HEK293 (cell line): ENCODE measurements at regions not wholly inside any gene's neighbourhood (a gene's known extent, or its start where the extent isn't known, plus 50 kb on each side); places are given as distances from the start of the nearest gene placed in this dataset.

Experiments
- CTCF ChIA-PET: fragments of 350-600 bp; formaldehyde crosslinking; extraction: SDS; loops from one replicate; lab custom pipeline; 2021; ENCODE audit warnings: antibody characterized with exemption; lab: Yijun Ruan, JAX
- POLR2A ChIA-PET: fragments of 300-600 bp; formaldehyde crosslinking; extraction: SDS; loops from one replicate; lab custom pipeline; 2020; ENCODE audit warnings: antibody characterized with exemption, inconsistent platforms; lab: Yijun Ruan, JAX
- H3K27ac ChIP-seq: fragments of 200-500 bp; sonication (Bioruptor generic); 2 replicates; pipeline ENCODE4 v1.5.1; 2014; ENCODE audit warnings: low read depth, low read length, control low read depth, inconsistent platforms; ENCODE audit errors: extremely low read depth
- H3K36me3 ChIP-seq, 2 experiments: fragments of 200-500 bp in 1 of 2; sonication (Bioruptor generic) in 1 of 2; 1 replicate in 1 of 2; 2 replicates in 1 of 2; pipeline ENCODE4 v1.5.1; 2014 to 2017; ENCODE audit warnings: inconsistent platforms in 2 of 2, low read length in 2 of 2; ENCODE audit not compliant: control insufficient read depth in 2 of 2, insufficient read depth in 1 of 2
- H3K4me1 ChIP-seq: fragments of 200-500 bp; sonication (Bioruptor generic); 2 replicates; pipeline ENCODE4 v1.5.1; 2014; ENCODE audit warnings: mild to moderate bottlenecking, low read length, inconsistent platforms; ENCODE audit not compliant: control insufficient read depth, insufficient read depth
- H3K4me3 ChIP-seq: 2 replicates; pipeline ENCODE4 v1.5.1; 2011; ENCODE audit warnings: low read depth, mild to moderate bottlenecking, control low read depth, low read length, moderate library complexity
- H3K9me3 ChIP-seq: fragments of 200-500 bp; sonication (Bioruptor generic); 2 replicates; pipeline ENCODE4 v1.5.1; 2014; ENCODE audit warnings: low read depth, low read length, inconsistent platforms; ENCODE audit not compliant: control insufficient read depth, insufficient read depth
- KLF17 ChIP-seq: fragments of 450-650 bp; formaldehyde crosslinking; IDR thresholded peaks from 2 replicates; pipeline ENCODE4 v1.5.1; 2016; ENCODE audit warnings: missing biosample characterization, missing genetic modification characterization
- REST ChIP-seq: fragments of 450-650 bp; formaldehyde crosslinking; IDR thresholded peaks from 2 replicates; pipeline ENCODE4 v1.5.1; 2016; ENCODE audit warnings: missing biosample characterization, missing genetic modification characterization
- SCRT2 ChIP-seq: fragments of 450-650 bp; formaldehyde crosslinking; IDR thresholded peaks from 2 replicates; pipeline ENCODE4 v1.5.1; 2016; ENCODE audit warnings: missing biosample characterization, missing genetic modification characterization
- TCF7L2 ChIP-seq: IDR thresholded peaks from 2 replicates; pipeline ENCODE4 v1.6.1; 2011; ENCODE audit warnings: low read depth, mild to moderate bottlenecking, inconsistent platforms, low read length, moderate library complexity, borderline replicate concordance
- ZBTB20 ChIP-seq: fragments of 450-650 bp; formaldehyde crosslinking; IDR thresholded peaks from 2 replicates; pipeline ENCODE4 v1.5.1; 2016; ENCODE audit warnings: missing biosample characterization, missing genetic modification characterization
- ZNF157 ChIP-seq: fragments of 450-650 bp; formaldehyde crosslinking; IDR thresholded peaks from 2 replicates; pipeline ENCODE4 v1.5.1; 2016; ENCODE audit warnings: missing biosample characterization, missing genetic modification characterization
- ZNF175 ChIP-seq: fragments of 450-650 bp; formaldehyde crosslinking; IDR thresholded peaks from 2 replicates; pipeline ENCODE4 v1.5.1; 2016; ENCODE audit warnings: missing biosample characterization, missing genetic modification characterization
- ZNF223 ChIP-seq: fragments of 450-650 bp; formaldehyde crosslinking; IDR thresholded peaks from 2 replicates; pipeline ENCODE4 v1.5.1; 2016; ENCODE audit warnings: missing biosample characterization, missing genetic modification characterization
- ZNF274 ChIP-seq, 2 experiments: fragments of 200-500 bp in 1 of 2; fragments of 450-650 bp in 1 of 2; sonication (Bioruptor generic) in 1 of 2; formaldehyde crosslinking in 1 of 2; IDR thresholded peaks; 2 replicates each; pipeline versions ENCODE4 v1.5.1 to v1.6.1; 2014 to 2016; ENCODE audit warnings: borderline replicate concordance in 1 of 2, inconsistent platforms in 1 of 2, low read length in 1 of 2, missing biosample characterization in 1 of 2, missing genetic modification characterization in 1 of 2
- ZNF362 ChIP-seq: fragments of 450-650 bp; formaldehyde crosslinking; IDR thresholded peaks from 2 replicates; pipeline ENCODE4 v1.5.1; 2016; ENCODE audit warnings: missing biosample characterization, missing genetic modification characterization
- ZNF518A ChIP-seq: fragments of 450-650 bp; formaldehyde crosslinking; conservative IDR thresholded peaks from 2 replicates; pipeline ENCODE4 v1.5.1; 2016; ENCODE audit warnings: low read depth, missing biosample characterization, missing genetic modification characterization
- ZNF560 ChIP-seq: fragments of 450-650 bp; formaldehyde crosslinking; IDR thresholded peaks from 2 replicates; pipeline ENCODE4 v1.5.1; 2017; ENCODE audit warnings: missing biosample characterization, missing genetic modification characterization, borderline replicate concordance
- ZNF571 ChIP-seq: fragments of 450-650 bp; formaldehyde crosslinking; IDR thresholded peaks from 2 replicates; pipeline ENCODE4 v1.5.0; 2017; ENCODE audit warnings: missing biosample characterization, missing genetic modification characterization
- ZNF596 ChIP-seq: fragments of 450-650 bp; IDR thresholded peaks from 2 replicates; pipeline ENCODE4 v1.5.0; 2018; ENCODE audit warnings: missing biosample characterization, mild to moderate bottlenecking, missing genetic modification characterization, moderate library complexity
- ZSCAN4 ChIP-seq: fragments of 450-650 bp; formaldehyde crosslinking; IDR thresholded peaks from 2 replicates; pipeline ENCODE4 v1.5.1; 2017; ENCODE audit warnings: missing biosample characterization, missing genetic modification characterization

- TF ChIP-seq REST (tag by site-specific recombination) = no peak
- no peak for TF ChIP-seq ZNF560 (tag by site-specific recombination)
Measured at GRCh38 chr12:72207079-72207478, 65.1 kb upstream of the TRHDE start (continued).

- H3K4me1 ChIP-seq = no peaks in the 10 kb centered on the region
- no peak overlapping the region for H3K27ac ChIP-seq
- ChIA-PET CTCF (interaction anchor here (0.5 to 0.6 kb wide), 3 partner anchors 15 to 1634 kb away, joined by 3 to 5 read pairs (median 3); no protein-coding TSS in a partner anchor), POLR2A (no interaction called here)
- no peaks in the 10 kb centered on the region for H3K9me3 ChIP-seq
- no peak overlapping the region for H3K4me3 ChIP-seq
- no peaks in the 10 kb centered on the region for H3K36me3 ChIP-seq
- TF ChIP-seq KLF17 (tag by site-specific recombination) (no peak), SCRT2 (no peak), ZNF223 (tag by site-specific recombination) (no peak), ZNF362 (tag by site-specific recombination) (no peak), ZNF157 (no peak), ZBTB20 (tag by site-specific recombination) (no peak), ZNF518A (tag by site-specific recombination) (no peak), TCF7L2 (no peak), ZNF274 (IDR thresholded peaks at IDR 0.05; ENCODE audit: low read length) (no peak), ZNF274 (tag by site-specific recombination; IDR thresholded peaks at IDR 0.05; ENCODE audit: borderline replicate concordance) (no peak), REST (tag by site-specific recombination) (no peak), ZSCAN4 (tag by site-specific recombination) (no peak), ZNF571 (tag by site-specific recombination) (no peak), ZNF175 (tag by site-specific recombination) (no peak), ZNF596 (tag by site-specific recombination) (no peak)
Measured at GRCh38 chr12:72207486-72208409, 64.4 kb upstream of the TRHDE start.
